Natural killer cell (primary cell): ENCODE measurements at regions not wholly inside any gene's neighbourhood (a gene's known extent, or its start where the extent isn't known, plus 50 kb on each side); places are given as distances from the start of the nearest gene placed in this dataset.

Experiments
- ATAC-seq, 3 donors: fragments of 150-1000 bp in 2 of 3; fragments of 200-7000 bp in 1 of 3; cut with Tn5 transposase; 1 replicate in 1 of 3; 2 replicates in 2 of 3; pipeline ENCODE4 v1.10.0; 2021; ENCODE audit warnings: mild to moderate bottlenecking in 2 of 3, moderate library complexity in 2 of 3
- DNase-seq, 2 donors: peaks; one replicate each; pipeline versions ENCODE4 v3.0.0 to v3.0.0-alpha.2; 2013 to 2021; ENCODE audit warnings: mixed read lengths in 1 of 2
- H3K27ac ChIP-seq: one replicate; pipeline ENCODE4 v1.5.1; 2013; ENCODE audit warnings: mild to moderate bottlenecking, low read length
- H3K27me3 ChIP-seq: one replicate; pipeline ENCODE4 v1.6.1; 2013; ENCODE audit warnings: low read length; ENCODE audit not compliant: control insufficient read depth, insufficient read depth
- H3K36me3 ChIP-seq: one replicate; pipeline ENCODE4 v1.6.1; 2013; ENCODE audit warnings: low read length; ENCODE audit not compliant: control insufficient read depth, insufficient read depth
- H3K4me1 ChIP-seq: one replicate; pipeline ENCODE4 v1.6.1; 2013; ENCODE audit warnings: low read length; ENCODE audit not compliant: control insufficient read depth, insufficient read depth
- H3K4me3 ChIP-seq: one replicate; pipeline ENCODE4 v1.5.1; 2013; ENCODE audit warnings: low read length
- H3K9me3 ChIP-seq: one replicate; pipeline ENCODE4 v1.6.1; 2013; ENCODE audit warnings: low read length; ENCODE audit not compliant: control insufficient read depth, insufficient read depth
- H3K27ac Mint-ChIP-seq, 2 donors: one replicate each; pipeline ENCODE4 v1.8.0; 2022; ENCODE audit warnings: mild to moderate bottlenecking in 2 of 2, mixed read lengths in 2 of 2, moderate library complexity in 1 of 2
- H3K27me3 Mint-ChIP-seq, 2 donors: one replicate each; pipeline ENCODE4 v1.8.0; 2022; ENCODE audit warnings: low read depth in 2 of 2, mixed read lengths in 2 of 2
- H3K36me3 Mint-ChIP-seq: one replicate; pipeline ENCODE4 v1.8.0; 2022; ENCODE audit warnings: mixed read lengths
- H3K4me1 Mint-ChIP-seq, 2 donors: one replicate each; pipeline ENCODE4 v1.8.0; 2022; ENCODE audit warnings: mixed read lengths in 2 of 2
- H3K4me3 Mint-ChIP-seq: one replicate; pipeline ENCODE4 v1.8.0; 2022; ENCODE audit warnings: mild to moderate bottlenecking, moderate library complexity, mixed read lengths
- H3K9me3 Mint-ChIP-seq, 2 donors: one replicate each; pipeline ENCODE4 v1.8.0; 2022; ENCODE audit warnings: mixed read lengths in 2 of 2
- CTCF ChIP-seq: fragments of 200-600 bp; IDR thresholded peaks from one replicate; pipeline ENCODE4 v1.8.0; 2022; ENCODE audit warnings: antibody characterized with exemption
- WGBS: methylation state at CpG from one replicate; pipeline ENCODE4 v1.1.7; 2013; ENCODE audit warnings: missing lambda C conversion rate; ENCODE audit not compliant: insufficient coverage; 5-methylcytosine and 5-hydroxymethylcytosine counted together
- intact Hi-C: fragments of 100-400 bp; cut with micrococcal nuclease; formaldehyde crosslinking; loops from one replicate; pipeline ENCODE4 v1.14.2; 2022

GRCh38 chr20:23174821-23175220, 88.7 kb upstream of the CD93 start:
- no CpG with 5 or more reads among the region's 3 CpGs for WGBS
- peaks cover 14 to 42% of the 10 kb centered on the region in 2 donors for H3K27me3 Mint-ChIP-seq
- H3K4me1 Mint-ChIP-seq: no peaks in the 10 kb centered on the region
- Histone ChIP-seq H3K27me3 (no peaks in the 10 kb centered on the region), H3K27ac (no peak overlapping the region), H3K4me1 (no peaks in the 10 kb centered on the region), H3K36me3 (no peaks in the 10 kb centered on the region), H3K9me3 (no peaks in the 10 kb centered on the region), H3K4me3 (no peak overlapping the region)
- H3K9me3 Mint-ChIP-seq: no peaks in the 10 kb centered on the region
- ATAC-seq (no peak), DNase-seq (no peak)
- TF ChIP-seq CTCF: no peak
- intact Hi-C loops: no loop called here
- no peaks in the 10 kb centered on the region for H3K36me3 Mint-ChIP-seq
- no peak overlapping the region for H3K27ac Mint-ChIP-seq
- no peak overlapping the region for H3K4me3 Mint-ChIP-seq

GRCh38 chr20:23167431-23167830, 81.3 kb upstream of the CD93 start:
- Histone ChIP-seq H3K36me3 (no peaks in the 10 kb centered on the region), H3K9me3 (no peaks in the 10 kb centered on the region), H3K4me1 (no peaks in the 10 kb centered on the region), H3K27ac (no peak overlapping the region), H3K4me3 (no peak overlapping the region), H3K27me3 (no peaks in the 10 kb centered on the region)
- Mint-ChIP-seq H3K27ac (no peak overlapping the region), H3K4me3 (no peak overlapping the region), H3K4me1 (no peaks in the 10 kb centered on the region), H3K36me3 (no peaks in the 10 kb centered on the region), H3K9me3 (no peaks in the 10 kb centered on the region), H3K27me3 (peaks cover 0 to 3% of the 10 kb centered on the region in 2 donors)
- DNase-seq (no peak), ATAC-seq (no peak)
- intact Hi-C loops: no loop called here
- WGBS: 94% methylated on average over 3 of the region's 4 CpGs
- no peak for TF ChIP-seq CTCF

- 87% methylated on average over 7 of the region's 7 CpGs for WGBS
- DNase-seq (no peak), ATAC-seq (no peak)
- no peaks in the 10 kb centered on the region for H3K4me1 Mint-ChIP-seq
- Histone ChIP-seq H3K4me3 (no peak overlapping the region), H3K9me3 (no peaks in the 10 kb centered on the region), H3K27me3 (no peaks in the 10 kb centered on the region), H3K4me1 (peaks cover 4% of the 10 kb centered on the region), H3K36me3 (no peaks in the 10 kb centered on the region), H3K27ac (no peak overlapping the region)
- no peaks in the 10 kb centered on the region for H3K27me3 Mint-ChIP-seq
- no peak overlapping the region for H3K27ac Mint-ChIP-seq
- no peak overlapping the region for H3K4me3 Mint-ChIP-seq
- no peaks in the 10 kb centered on the region for H3K9me3 Mint-ChIP-seq
- intact Hi-C loops: no loop called here
- no peaks in the 10 kb centered on the region for H3K36me3 Mint-ChIP-seq
- no peak for TF ChIP-seq CTCF
These were observed 80.4 kb upstream of the CD93 start for GRCh38 chr20:23166563-23166962.

GRCh38 chr20:23165964-23166363, 79.8 kb upstream of the CD93 start:
- intact Hi-C loops: no loop called here
- 93% methylated on average over 7 of the region's 7 CpGs for WGBS
- H3K36me3 Mint-ChIP-seq: no peaks in the 10 kb centered on the region

More at GRCh38 chr20:23165964-23166363, 79.8 kb upstream of the CD93 start:
- Histone ChIP-seq H3K27ac (no peak overlapping the region), H3K4me3 (no peak overlapping the region), H3K4me1 (peaks cover 10% of the 10 kb centered on the region), H3K9me3 (no peaks in the 10 kb centered on the region), H3K36me3 (no peaks in the 10 kb centered on the region), H3K27me3 (no peaks in the 10 kb centered on the region)
- TF ChIP-seq CTCF: no peak
- Mint-ChIP-seq H3K9me3 (no peaks in the 10 kb centered on the region), H3K4me3 (no peak overlapping the region), H3K27ac (no peak overlapping the region), H3K4me1 (no peaks in the 10 kb centered on the region), H3K27me3 (no peaks in the 10 kb centered on the region)
- DNase-seq (no peak), ATAC-seq (no peak)
